HG02981 (cell line): ENCODE measurements at regions not wholly inside any gene's neighbourhood (a gene's known extent, or its start where the extent isn't known, plus 50 kb on each side); places are given as distances from the start of the nearest gene placed in this dataset.

ENCODE experiments used
- ATAC-seq: cut with Tn5 transposase; IDR thresholded peaks from one replicate; pipeline ENCODE4 v1.9.1; 2021; ENCODE audit warnings: mild to moderate bottlenecking, moderate library complexity; ENCODE audit not compliant: unreplicated experiment

GRCh38 chr3:153596401-153596800, 434.4 kb downstream of the RAP2B start:
- no peak for ATAC-seq

- ATAC-seq, result no peak
Measured at GRCh38 chr3:153599685-153600084, 437.7 kb downstream of the RAP2B start.

DNA sequence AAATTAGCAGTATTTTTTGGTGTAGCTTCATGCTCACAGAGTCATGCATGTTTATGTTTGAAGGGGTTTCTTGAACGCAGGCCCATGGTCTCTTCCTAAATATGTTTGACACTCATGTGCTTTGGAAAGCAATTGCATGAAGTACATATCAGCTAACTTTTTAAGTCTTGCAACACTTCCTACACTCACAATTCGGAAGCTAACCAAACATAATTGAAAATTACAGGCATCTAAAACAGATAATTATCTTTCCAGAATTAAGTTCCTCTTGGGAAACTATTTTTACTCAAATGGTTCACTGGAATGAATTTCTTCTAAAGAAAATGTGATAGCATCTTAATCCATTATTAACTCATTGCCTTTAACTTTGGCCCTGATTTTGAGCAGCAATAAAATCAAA, 438.9 kb downstream of the RAP2B start:
- ATAC-seq, result no peak

DNA sequence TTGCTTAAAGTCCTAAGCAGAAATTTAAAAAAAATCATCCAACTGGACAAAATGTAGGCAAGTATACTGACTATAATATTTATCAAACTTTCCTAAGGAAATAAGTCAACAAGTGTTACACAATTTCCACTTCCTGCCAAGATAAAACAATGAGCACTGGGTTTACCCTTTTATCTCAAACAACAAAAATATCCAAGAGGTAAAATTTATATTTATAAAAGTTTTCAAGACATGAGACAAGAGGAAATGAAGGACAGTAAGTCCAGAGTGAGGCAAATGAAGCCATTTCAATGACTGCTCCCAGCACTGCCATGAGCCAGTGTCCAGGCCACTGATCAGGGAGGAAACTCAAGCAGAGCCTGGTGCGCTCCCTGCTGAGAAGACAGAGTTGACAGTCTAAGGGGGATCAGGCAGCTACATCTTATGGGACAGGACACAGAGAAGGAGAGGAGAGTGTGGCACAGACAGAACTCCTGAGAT, 439.4 kb downstream of the RAP2B start:
- ATAC-seq, result no peak

- no peak for ATAC-seq
Measured at GRCh38 chr3:153602801-153603200, 440.8 kb downstream of the RAP2B start.

- no peak for ATAC-seq
Measured at GRCh38 chr3:153614140-153614539, 452.1 kb downstream of the RAP2B start.

- ATAC-seq, result no peak
Measured at GRCh38 chr3:153614563-153614962, 452.5 kb downstream of the RAP2B start.

GRCh38 chr3:153615863-153616262, 453.8 kb downstream of the RAP2B start:
- no peak for ATAC-seq

- ATAC-seq, result no peak
Measured at GRCh38 chr3:153617463-153617862, 455.4 kb downstream of the RAP2B start.

DNA sequence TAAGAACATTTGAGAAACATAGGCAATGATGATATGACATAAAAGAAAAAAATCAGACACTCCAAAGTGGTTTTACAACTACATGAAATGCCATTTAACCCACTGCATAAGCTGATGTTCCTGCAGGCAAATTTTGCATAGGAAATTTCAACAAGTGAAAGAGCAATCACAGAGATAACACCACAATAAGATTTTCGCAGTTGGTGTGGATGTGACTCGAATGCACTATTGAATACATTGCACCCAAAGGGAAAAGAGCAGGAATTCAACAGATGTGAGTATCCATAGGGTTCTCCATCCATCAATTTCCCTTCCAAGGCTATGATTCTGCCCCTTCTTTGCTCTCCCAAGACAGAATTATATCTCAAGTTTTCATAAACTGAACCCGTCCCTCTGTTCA, 456.1 kb downstream of the RAP2B start:
- no peak for ATAC-seq

- ATAC-seq, result no peak
Measured at GRCh38 chr3:153619268-153619667, 457.2 kb downstream of the RAP2B start.

- peak; percentile 93 for ATAC-seq
Measured at GRCh38 chr3:153621953-153622352, 459.9 kb downstream of the RAP2B start.

- ATAC-seq, result no peak
Measured at GRCh38 chr3:153623834-153624233, 461.8 kb downstream of the RAP2B start.

DNA sequence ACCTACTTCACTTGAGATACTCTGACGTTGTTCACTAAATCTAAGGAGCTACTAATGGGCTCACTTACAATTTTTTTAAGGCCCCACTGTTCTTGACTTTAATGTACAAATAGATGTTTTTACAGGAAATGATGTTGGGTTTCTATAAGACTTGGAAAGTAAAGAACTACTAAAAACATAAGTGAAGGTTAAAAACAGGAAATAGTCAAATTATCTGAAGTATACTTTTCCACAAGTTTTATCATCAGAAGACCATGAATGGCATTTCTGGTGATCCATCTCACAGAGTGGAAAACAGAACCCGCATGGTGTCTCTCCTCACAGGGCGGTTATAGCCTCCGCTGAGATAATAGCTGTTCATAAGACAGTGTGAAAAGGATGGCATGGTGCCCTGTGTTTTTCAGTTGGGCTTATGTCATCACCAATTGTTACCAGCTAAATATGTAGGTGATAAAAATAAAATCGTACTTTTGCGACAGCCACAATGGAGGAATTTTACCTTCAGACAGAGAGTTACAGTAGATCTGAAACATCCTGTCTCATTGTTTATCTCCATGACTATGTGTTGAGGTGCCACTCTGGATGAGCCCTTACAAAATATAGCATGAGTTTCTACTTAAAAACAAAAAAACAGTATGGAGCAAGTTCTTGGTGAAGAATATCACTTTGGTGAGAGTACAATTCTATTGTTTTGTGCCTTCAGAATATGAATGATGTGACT, 462.4 kb downstream of the RAP2B start:
- no peak for ATAC-seq

DNA sequence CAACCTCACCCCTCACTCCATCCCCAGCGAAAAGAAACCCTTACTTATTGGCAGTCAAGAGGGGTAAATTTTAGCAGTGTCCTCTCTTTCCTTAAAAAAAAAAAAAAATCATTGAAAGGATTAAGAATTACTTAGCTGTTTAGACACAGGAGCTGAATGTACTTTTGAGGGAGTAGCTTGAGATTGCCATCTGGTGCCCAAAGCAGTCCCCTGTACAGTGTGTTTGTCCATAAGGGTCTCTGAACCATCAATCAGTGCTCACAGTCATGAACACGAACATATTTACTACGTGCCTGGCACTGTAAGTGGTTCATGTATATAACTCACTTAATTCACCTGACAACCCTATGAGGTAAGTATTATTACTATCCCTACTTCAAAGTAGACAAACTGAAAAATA, 463.5 kb downstream of the RAP2B start:
- no peak for ATAC-seq

DNA sequence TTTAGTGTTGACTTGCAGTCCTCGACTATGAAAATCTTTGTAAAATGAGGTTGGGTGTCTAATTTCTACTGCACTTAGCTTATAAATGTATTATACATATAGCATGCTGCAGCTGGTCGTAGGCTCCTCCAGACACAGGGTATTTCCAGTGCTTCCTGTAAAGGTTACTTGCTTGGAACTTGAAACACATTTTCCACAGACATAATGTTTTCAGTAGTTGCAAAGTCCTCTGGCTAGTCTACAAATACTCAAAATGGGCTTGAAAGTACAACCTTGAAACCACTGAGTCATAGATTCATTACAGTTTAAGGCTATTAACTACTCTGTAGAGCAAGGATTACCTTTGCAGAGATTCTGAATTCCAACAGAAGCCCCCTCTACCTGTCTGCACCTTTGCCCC, 464.1 kb downstream of the RAP2B start:
- no peak for ATAC-seq

DNA sequence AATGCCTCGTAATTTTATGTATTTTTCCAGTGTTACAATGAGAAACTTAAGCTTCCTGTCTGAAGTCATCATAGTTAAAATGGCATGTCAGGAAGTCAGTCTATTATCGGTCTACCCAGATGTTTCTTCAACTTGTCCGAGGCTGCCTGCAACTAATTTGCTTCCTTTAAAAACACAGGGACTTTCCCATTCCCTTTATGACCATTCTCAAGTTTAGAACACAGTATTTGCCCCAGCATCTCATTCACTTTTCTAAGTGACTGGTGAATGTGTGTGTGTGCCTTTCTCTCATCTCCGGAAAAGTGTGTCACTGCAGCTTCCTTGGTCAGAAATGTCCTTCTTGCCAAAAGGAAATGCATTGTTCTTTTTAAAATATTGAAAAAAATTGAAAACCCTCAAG, 466.6 kb downstream of the RAP2B start:
- ATAC-seq, result no peak

DNA sequence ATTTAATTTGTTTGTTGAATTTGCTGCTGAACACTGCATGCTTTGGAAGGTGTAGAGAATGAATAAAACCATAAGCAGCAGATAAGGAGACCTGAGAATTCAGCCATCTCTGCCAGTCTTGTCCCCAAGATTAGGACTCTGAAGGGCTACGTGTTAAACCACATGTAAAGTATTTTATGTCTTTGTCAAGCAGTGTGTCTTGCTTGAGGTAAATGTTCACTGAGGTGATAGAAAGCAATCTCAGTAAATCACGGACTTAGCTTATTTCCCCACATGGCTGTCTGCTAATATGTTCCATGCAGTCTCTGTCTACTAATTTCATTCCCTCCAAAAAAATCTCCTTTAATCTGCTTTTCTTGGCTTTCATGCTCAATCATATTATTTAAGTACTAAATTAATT, 467.1 kb downstream of the RAP2B start:
- ATAC-seq, result no peak

DNA sequence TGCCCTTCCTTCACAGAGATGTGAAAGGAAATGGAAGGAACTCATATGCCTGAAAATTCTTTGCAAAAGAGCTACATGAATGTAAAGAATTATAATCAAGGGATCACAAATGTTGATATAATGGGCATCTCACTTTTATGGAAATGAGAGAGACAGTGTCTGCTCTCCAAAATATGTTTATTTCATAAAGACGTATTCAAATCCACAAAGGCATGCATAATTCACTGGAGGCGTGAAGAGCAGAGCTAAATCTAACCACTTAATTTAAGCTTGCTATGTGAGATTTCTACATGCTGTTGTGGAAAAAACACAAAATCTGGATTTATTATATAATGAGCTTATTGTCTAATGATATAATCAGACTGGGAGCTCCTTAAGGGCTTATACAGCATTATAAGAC, 469.1 kb downstream of the RAP2B start:
- ATAC-seq, result no peak

GRCh38 chr3:153631664-153632063, 469.6 kb downstream of the RAP2B start:
- ATAC-seq, result no peak

GRCh38 chr3:153633407-153633806, 471.4 kb downstream of the RAP2B start:
- no peak for ATAC-seq

DNA sequence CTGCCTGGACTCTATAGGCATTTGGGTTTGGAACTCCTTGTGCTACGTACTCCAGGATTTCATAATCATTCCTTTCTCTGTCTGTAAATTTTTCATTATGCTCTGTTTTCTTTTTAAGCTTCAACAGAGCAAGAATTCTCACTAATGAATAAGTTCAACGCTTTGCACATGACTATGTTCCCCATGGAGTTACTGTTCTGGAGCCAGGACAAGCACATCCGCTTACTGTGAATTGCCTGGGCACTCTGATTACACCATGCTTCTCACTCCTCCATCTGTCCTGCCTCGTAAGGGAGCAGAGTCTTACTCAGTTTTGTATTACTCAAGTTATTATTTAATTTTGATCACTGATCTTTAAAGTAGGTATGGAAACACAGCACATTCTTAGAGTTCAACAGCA, 472.7 kb downstream of the RAP2B start:
- no peak for ATAC-seq

DNA sequence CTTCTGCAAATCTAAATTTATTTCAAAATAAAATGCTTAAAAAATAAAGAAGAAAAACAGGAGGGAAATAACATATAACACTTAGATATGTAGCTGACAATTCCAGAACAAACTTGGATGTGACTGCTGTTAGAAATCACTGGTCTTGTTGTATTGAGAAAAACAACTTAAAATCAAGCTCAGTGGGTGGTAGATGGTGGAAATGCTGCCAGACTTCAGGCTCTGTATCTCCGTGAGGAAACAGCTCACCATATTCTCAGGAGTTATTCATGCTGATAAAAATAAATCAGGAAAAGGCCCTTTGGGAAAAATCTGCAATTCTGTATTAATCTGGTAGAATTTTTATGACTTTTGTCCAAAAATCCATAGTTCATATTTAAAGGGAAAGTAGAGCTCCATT, 477.6 kb downstream of the RAP2B start:
- ATAC-seq, result no peak
